ENCODE measurements at regions not wholly inside any gene's neighbourhood (a gene's known extent, or its start where the extent isn't known, plus 50 kb on each side); places are given as distances from the start of the nearest gene placed in this dataset.
A peak's percentile ranks its signal among the peaks of the same experiment; 100 is the strongest.
"Not testable (repeated sequence)": the region's sequence is repeated elsewhere in the genome, so short reads cannot be mapped to it uniquely, and the experiment has no call there.

- H3K9me3 Mint-ChIP-seq: no peaks in the 10 kb centered on the region
- peaks cover 4% of the 10 kb centered on the region for H3K4me1 Mint-ChIP-seq
- TF ChIP-seq CTCF (IDR thresholded peaks at IDR 0.05; ENCODE audit: unreplicated experiment): no peak
- no peak overlapping the region for H3K27ac Mint-ChIP-seq
- no peak for DNase-seq (ENCODE audit: low spot score in 2 of 2, unreplicated experiment in 2 of 2)
- H3K4me3 Mint-ChIP-seq: no peak overlapping the region
- H3K36me3 Mint-ChIP-seq: no peaks in the 10 kb centered on the region
- no peaks in the 10 kb centered on the region for H3K27me3 Mint-ChIP-seq (ENCODE audit: low read depth)
Observed at GRCh38 chr5:42306287-42306686, 117.0 kb upstream of the GHR start.

GRCh38 chr5:42309865-42310264 is 113.4 kb upstream of the GHR start:
- DNase-seq (ENCODE audit: low spot score in 2 of 2, unreplicated experiment in 2 of 2): no peak
- H3K4me3 Mint-ChIP-seq: no peak overlapping the region
- no peaks in the 10 kb centered on the region for H3K27me3 Mint-ChIP-seq (ENCODE audit: low read depth)
- H3K36me3 Mint-ChIP-seq: no peaks in the 10 kb centered on the region
- H3K27ac Mint-ChIP-seq: no peak overlapping the region
- no peaks in the 10 kb centered on the region for H3K9me3 Mint-ChIP-seq
- TF ChIP-seq CTCF (IDR thresholded peaks at IDR 0.05; ENCODE audit: unreplicated experiment): no peak
- peaks cover 4% of the 10 kb centered on the region for H3K4me1 Mint-ChIP-seq

GRCh38 chr5:42315214-42315613 is 108.0 kb upstream of the GHR start:
- peaks cover 26% of the 10 kb centered on the region for H3K9me3 Mint-ChIP-seq
- DNase-seq (ENCODE audit: low spot score in 2 of 2, unreplicated experiment in 2 of 2): no peak
- peaks cover 6% of the 10 kb centered on the region for H3K36me3 Mint-ChIP-seq
- no peak overlapping the region for H3K27ac Mint-ChIP-seq
- no peak overlapping the region for H3K4me3 Mint-ChIP-seq
- H3K4me1 Mint-ChIP-seq: no peaks in the 10 kb centered on the region
- no peak for TF ChIP-seq CTCF (IDR thresholded peaks at IDR 0.05; ENCODE audit: unreplicated experiment)
- H3K27me3 Mint-ChIP-seq (ENCODE audit: low read depth): no peaks in the 10 kb centered on the region

GRCh38 chr5:42317575-42317974 is 105.7 kb upstream of the GHR start:
- no peak overlapping the region for H3K4me3 Mint-ChIP-seq
- peaks cover 35% of the 10 kb centered on the region for H3K9me3 Mint-ChIP-seq
- peaks cover 6% of the 10 kb centered on the region for H3K36me3 Mint-ChIP-seq
- H3K4me1 Mint-ChIP-seq: peaks cover 9% of the 10 kb centered on the region
- DNase-seq (ENCODE audit: low spot score in 2 of 2, unreplicated experiment in 2 of 2): no peak
- no peak overlapping the region for H3K27ac Mint-ChIP-seq
- no peaks in the 10 kb centered on the region for H3K27me3 Mint-ChIP-seq (ENCODE audit: low read depth)
- no peak for TF ChIP-seq CTCF (IDR thresholded peaks at IDR 0.05; ENCODE audit: unreplicated experiment)

- not testable (repeated sequence) for DNase-seq (ENCODE audit: low spot score in 2 of 2, unreplicated experiment in 2 of 2); H3K27me3 Mint-ChIP-seq (ENCODE audit: low read depth); H3K4me1 Mint-ChIP-seq; H3K27ac Mint-ChIP-seq; H3K36me3 Mint-ChIP-seq; H3K4me3 Mint-ChIP-seq
- H3K9me3 Mint-ChIP-seq: peaks cover 42% of the 10 kb centered on the region
Observed at GRCh38 chr5:42319546-42319945, 103.7 kb upstream of the GHR start.

- peaks cover 9% of the 10 kb centered on the region for H3K4me1 Mint-ChIP-seq
- peaks cover 46% of the 10 kb centered on the region for H3K9me3 Mint-ChIP-seq
- no peak for TF ChIP-seq CTCF (IDR thresholded peaks at IDR 0.05; ENCODE audit: unreplicated experiment)
- DNase-seq (ENCODE audit: low spot score in 2 of 2, unreplicated experiment in 2 of 2): no peak
- no peaks in the 10 kb centered on the region for H3K27me3 Mint-ChIP-seq (ENCODE audit: low read depth)
- peaks cover 6% of the 10 kb centered on the region for H3K36me3 Mint-ChIP-seq
- no peak overlapping the region for H3K4me3 Mint-ChIP-seq
- H3K27ac Mint-ChIP-seq: peak overlapping the region; percentile 71
Observed at GRCh38 chr5:42321785-42322184, 101.5 kb upstream of the GHR start.

Data from mesothelial cell of epicardium (in vitro differentiated cells).